GM19438 (cell line): ENCODE measurements at regions not wholly inside any gene's neighbourhood (a gene's known extent, or its start where the extent isn't known, plus 50 kb on each side); places are given as distances from the start of the nearest gene placed in this dataset.
"Not testable (repeated sequence)": the region's sequence is repeated elsewhere in the genome, so short reads cannot be mapped to it uniquely, and the experiment has no call there.

Experiments used
- ATAC-seq: cut with Tn5 transposase; IDR thresholded peaks from one replicate; pipeline ENCODE4 v1.9.1; 2021; ENCODE audit warnings: low read depth; ENCODE audit not compliant: unreplicated experiment

- ATAC-seq, result no peak
Measured at GRCh38 chr15:87728998-87729397, 527.5 kb downstream of the NTRK3 start.

GRCh38 chr15:87727073-87727472, 529.5 kb downstream of the NTRK3 start:
- ATAC-seq, result no peak

- no peak for ATAC-seq
Measured at GRCh38 chr15:87724330-87724729, 532.2 kb downstream of the NTRK3 start.

GRCh38 chr15:87722941-87723691, 533.4 kb downstream of the NTRK3 start:
- ATAC-seq, result no peak

GRCh38 chr15:87720235-87720634, 536.3 kb downstream of the NTRK3 start:
- ATAC-seq, result no peak

GRCh38 chr15:87716422-87716821, 540.1 kb downstream of the NTRK3 start:
- no peak for ATAC-seq

GRCh38 chr15:87715252-87715651, 541.3 kb downstream of the NTRK3 start:
- no peak for ATAC-seq

- ATAC-seq, result no peak
Measured at GRCh38 chr15:87713475-87713879, 543.1 kb downstream of the NTRK3 start.

GRCh38 chr15:87712211-87712610, 544.3 kb downstream of the NTRK3 start:
- no peak for ATAC-seq

GRCh38 chr15:87711026-87711425, 545.5 kb downstream of the NTRK3 start:
- ATAC-seq, result no peak

GRCh38 chr15:87710406-87710805, 546.1 kb downstream of the NTRK3 start:
- ATAC-seq, result no peak

- ATAC-seq, result no peak
Measured at GRCh38 chr15:87707566-87708130, 548.9 kb downstream of the NTRK3 start.

GRCh38 chr15:87707071-87707470, 549.5 kb downstream of the NTRK3 start:
- ATAC-seq, result no peak

GRCh38 chr15:87706001-87706400, 550.5 kb downstream of the NTRK3 start:
- ATAC-seq, result no peak

GRCh38 chr15:87704276-87704675, 552.3 kb downstream of the NTRK3 start:
- no peak for ATAC-seq

- ATAC-seq, result no peak
Measured at GRCh38 chr15:87703327-87704111, 553.0 kb downstream of the NTRK3 start.

GRCh38 chr15:87702270-87702669, 554.3 kb downstream of the NTRK3 start:
- ATAC-seq, result no peak

- not testable (repeated sequence) for ATAC-seq
Measured at GRCh38 chr15:87698467-87698866, 558.1 kb downstream of the NTRK3 start.

- ATAC-seq, result no peak
Measured at GRCh38 chr15:87689716-87690115, 566.8 kb downstream of the NTRK3 start.

- no peak for ATAC-seq
Measured at GRCh38 chr15:87687523-87687870, 569.0 kb downstream of the NTRK3 start.

- no peak for ATAC-seq
Measured at GRCh38 chr15:87686841-87687522, 569.6 kb downstream of the NTRK3 start.
